CD4-positive, alpha-beta T cell treated with Interleukin-4 for 4 hours (primary cell): ENCODE measurements at regions not wholly inside any gene's neighbourhood (a gene's known extent, or its start where the extent isn't known, plus 50 kb on each side); places are given as distances from the start of the nearest gene placed in this dataset.

Experiments used
- DNase-seq: peaks from one replicate; pipeline ENCODE4 v3.0.0-alpha.2; 2020

GRCh38 chr9:80883426-80883825 lies 805.9 kb downstream of the TLE1 start:
- no peak for DNase-seq

GRCh38 chr9:80881940-80882339 lies 807.4 kb downstream of the TLE1 start:
- no peak for DNase-seq

GRCh38 chr9:80881320-80881719 lies 808.0 kb downstream of the TLE1 start:
- no peak for DNase-seq

GRCh38 chr9:80878556-80878955 lies 810.8 kb downstream of the TLE1 start:
- no peak for DNase-seq

- no peak for DNase-seq
These were observed 813.4 kb downstream of the TLE1 start for GRCh38 chr9:80875947-80876346.

GRCh38 chr9:80874276-80874675 lies 815.1 kb downstream of the TLE1 start:
- DNase-seq = no peak

GRCh38 chr9:80873861-80874260 lies 815.5 kb downstream of the TLE1 start:
- no peak for DNase-seq

GRCh38 chr9:80871596-80871995 lies 817.8 kb downstream of the TLE1 start:
- no peak for DNase-seq

GRCh38 chr9:80867731-80868130 lies 821.6 kb downstream of the TLE1 start:
- DNase-seq = no peak

GRCh38 chr9:80866576-80867227 lies 822.6 kb downstream of the TLE1 start:
- no peak for DNase-seq

GRCh38 chr9:80866121-80866520 lies 823.2 kb downstream of the TLE1 start:
- DNase-seq = no peak

GRCh38 chr9:80843028-80843427 lies 846.3 kb downstream of the TLE1 start:
- DNase-seq = no peak

- DNase-seq = no peak
These were observed 847.0 kb downstream of the TLE1 start for GRCh38 chr9:80842389-80842788.

- DNase-seq = no peak
These were observed 847.5 kb downstream of the TLE1 start for GRCh38 chr9:80841888-80842287.

GRCh38 chr9:80839821-80840675 lies 849.3 kb downstream of the TLE1 start:
- DNase-seq = no peak

GRCh38 chr9:80836013-80836412 lies 853.3 kb downstream of the TLE1 start:
- no peak for DNase-seq

- DNase-seq = no peak
These were observed 857.6 kb downstream of the TLE1 start for GRCh38 chr9:80831751-80832150.

- DNase-seq = no peak
These were observed 877.7 kb downstream of the TLE1 start for GRCh38 chr9:80811656-80812055.

- DNase-seq = no peak
These were observed 878.3 kb downstream of the TLE1 start for GRCh38 chr9:80811003-80811402.

- DNase-seq = no peak
These were observed 882.7 kb downstream of the TLE1 start for GRCh38 chr9:80806671-80807070.

GRCh38 chr9:80804873-80805272 lies 884.5 kb downstream of the TLE1 start:
- no peak for DNase-seq

GRCh38 chr9:80797831-80798688 lies 891.3 kb downstream of the TLE1 start:
- DNase-seq = no peak

GRCh38 chr9:80797101-80797829 lies 892.1 kb downstream of the TLE1 start:
- DNase-seq = no peak
